Raji (cell line): ENCODE measurements at regions not wholly inside any gene's neighbourhood (a gene's known extent, or its start where the extent isn't known, plus 50 kb on each side); places are given as distances from the start of the nearest gene placed in this dataset.

Experiments used
- POLR2A ChIP-seq: IDR thresholded peaks from 2 replicates; pipeline ENCODE4 v1.6.1; 2011; ENCODE audit warnings: low read depth, low read length, control low read depth; ENCODE audit not compliant: insufficient read depth

DNA sequence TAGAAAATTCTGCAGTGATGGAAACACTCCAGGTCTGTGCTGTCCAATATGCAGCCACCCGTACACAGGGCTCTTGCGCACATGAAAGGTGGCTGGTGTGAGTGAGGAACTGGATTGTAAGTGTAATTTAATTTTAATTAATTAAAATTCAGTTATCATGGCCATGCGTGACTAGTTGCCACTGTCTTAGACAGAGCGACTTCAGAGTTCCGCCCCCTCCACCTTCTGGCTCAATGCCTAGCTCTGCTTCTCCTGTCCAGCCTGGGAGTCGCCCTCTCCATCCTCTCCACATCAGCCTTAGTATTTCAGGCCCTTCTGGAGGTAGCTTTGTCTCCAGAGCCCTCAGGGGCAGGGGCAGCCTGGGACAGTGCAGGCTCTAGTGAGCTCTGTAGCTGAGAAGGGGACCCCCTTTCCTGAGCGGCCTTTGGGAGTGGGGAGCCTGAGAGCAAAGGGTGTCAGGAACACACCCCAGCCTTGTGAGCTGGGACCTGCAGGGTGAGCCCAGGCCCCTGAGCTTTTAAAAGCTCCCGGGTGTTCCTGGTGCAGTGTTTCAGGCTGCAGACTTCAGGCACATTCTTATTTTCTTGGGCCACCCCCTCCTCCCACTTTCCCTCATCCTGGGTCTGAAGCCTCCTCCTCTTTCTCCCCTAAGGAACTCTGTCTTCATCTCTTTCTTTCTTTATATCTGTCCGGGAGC lies 99.4 kb downstream of the IRF8 start:
- TF ChIP-seq POLR2A: no peak

DNA sequence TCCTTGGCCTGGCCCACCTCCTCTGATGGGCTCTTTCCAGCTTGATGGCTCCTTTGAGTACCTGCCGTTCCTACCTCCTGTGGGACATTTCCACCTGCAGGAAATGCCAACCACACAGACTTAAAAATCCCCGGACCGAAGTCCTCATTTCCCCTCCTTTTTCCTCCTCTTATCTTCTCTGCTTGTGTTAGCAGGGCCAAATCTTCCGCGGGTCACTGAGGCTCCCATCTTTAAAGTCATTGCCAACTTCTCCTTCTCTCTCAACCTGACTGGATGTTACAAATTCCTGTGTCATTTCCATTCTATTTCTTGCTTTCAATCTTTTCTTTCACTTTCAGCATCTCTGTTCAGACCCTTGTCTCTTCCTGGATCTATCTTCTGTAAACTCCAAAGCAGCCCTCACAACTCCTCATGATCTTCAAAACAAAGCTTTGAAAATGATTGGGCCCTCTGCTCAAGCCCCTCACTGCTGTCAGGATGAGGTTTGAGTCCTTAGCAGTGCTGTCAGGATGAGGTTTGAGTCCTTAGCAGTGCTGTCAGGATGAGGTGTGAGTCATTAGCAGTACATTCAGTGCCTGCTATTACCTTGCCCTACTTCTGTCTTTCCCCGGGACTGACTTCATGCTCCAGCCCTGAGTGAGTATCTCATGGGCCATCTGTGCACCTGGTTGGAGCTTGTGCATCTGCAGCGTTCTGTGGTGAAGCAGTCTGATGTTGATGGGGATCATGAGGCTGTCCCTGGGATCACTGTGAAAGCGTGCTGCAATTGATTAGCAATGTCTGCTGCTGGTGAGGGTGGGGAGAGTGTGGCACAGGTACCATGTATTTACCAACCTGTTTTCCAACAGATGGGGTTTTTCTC lies 100.1 kb downstream of the IRF8 start:
- no peak for TF ChIP-seq POLR2A

DNA sequence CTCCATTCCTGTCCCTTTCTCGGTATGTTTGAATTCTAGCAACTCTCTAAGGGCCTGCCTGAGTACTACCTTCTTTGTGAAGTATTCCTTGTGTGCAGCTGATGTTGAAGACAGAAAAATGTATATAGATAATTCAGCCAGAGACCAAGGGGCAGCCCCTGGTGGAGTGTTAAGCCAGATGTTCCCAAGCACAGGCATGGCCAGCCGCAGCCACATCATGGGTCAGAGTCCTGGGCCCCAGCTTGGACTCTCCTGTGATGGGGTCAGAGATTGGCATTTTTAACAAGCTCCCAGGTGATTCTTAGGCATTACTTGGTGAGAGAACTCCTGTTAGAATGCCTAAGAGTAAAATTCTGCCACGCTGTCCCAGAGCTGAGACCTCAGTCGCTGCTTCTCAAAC lies 100.8 kb downstream of the IRF8 start:
- TF ChIP-seq POLR2A: no peak

DNA sequence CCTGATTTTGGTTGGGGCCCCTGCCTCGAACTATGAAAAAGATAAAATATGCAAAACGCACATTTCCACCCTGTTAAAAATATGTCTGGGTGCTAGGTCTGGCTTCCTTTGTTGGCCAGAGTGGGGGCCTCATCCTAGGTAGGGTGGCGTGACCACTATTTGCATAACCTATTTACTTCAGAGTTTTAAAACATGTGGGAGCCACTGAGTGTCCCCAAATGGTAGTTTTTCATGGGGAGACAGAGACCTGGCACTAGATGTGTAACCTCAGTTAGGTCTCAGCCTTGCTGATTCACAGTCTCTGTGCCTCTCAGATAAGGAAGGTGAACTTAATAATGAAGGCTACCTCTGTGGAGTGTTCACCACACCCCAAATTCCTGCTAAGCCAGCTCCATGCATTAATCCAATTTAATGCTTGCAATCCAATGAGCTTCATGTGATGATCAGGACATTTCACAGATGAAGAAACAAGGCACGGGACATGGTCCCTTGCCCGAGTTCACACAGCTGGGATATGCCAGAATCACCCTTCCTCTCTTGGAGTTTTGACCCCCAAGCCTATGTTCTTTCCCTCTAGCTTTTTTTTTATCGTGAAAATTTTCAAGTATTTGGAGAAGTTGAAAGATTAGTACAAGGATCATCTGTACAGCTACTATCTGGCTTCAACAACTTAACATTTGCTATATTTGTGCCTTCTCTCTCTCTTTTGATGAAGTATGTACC lies 103.4 kb downstream of the IRF8 start:
- TF ChIP-seq POLR2A: peak; percentile 48; the same call in 1 of the 2 replicates

DNA sequence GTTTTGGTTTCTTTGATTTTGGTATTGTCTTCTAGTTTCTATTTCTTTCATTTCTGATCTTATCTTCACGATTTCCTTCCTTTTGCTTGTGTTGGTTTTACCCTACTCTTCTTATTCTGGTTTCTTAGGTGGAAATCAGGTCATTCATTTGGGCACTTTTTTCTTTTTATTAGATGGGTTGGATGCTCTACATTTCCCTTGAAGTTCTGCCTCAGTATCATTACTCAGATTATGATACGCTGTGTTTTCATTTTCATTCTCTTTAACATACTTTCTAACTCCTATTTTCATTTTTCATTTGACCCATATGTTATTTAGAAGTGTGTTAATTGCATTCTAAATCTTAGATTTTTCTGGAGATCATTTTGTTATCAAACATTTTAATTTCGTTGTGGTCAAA lies 108.6 kb downstream of the IRF8 start:
- no peak for TF ChIP-seq POLR2A

DNA sequence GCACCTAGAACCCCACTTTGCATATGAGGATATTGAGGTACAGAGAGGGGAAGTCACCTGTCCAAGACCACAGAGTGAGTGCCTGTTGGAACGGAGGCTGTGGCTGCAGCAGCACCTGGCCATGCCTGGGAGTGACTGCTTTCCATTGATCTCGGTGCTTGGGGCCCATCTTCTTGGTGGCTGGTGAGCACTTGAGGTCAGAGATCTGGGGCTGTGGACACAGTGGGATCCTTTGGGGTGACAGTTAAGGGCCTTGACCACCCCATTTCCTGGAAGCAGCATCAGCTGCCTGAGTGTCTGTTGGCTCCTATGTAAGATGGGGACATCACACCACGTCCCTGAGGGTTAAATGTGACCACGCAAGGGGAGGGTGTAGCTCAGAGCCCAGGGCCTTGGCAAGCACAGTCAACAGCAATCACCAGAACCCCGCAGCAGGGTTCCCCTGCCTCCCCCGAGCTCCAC lies 111.7 kb downstream of the IRF8 start:
- TF ChIP-seq POLR2A: no peak

DNA sequence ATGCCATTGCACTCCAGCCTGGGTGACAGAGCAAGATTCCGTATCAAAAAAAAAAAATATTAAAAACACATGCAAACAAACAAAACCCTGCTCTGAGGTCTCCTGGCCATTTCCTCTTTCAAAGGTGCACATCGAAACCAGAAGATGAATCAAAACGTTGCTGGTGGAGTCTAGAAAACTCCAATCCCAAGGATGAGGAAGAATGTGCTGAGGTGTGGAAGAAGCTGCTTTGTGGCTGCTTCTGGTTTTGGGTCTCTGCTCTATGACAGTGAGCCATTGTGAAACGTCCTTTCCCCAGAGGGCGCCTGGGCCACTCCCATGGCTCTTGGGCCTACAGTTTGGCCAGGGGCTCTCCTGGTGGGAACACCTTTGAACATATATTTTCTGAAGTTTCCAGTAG lies 112.6 kb downstream of the IRF8 start:
- TF ChIP-seq POLR2A: no peak

DNA sequence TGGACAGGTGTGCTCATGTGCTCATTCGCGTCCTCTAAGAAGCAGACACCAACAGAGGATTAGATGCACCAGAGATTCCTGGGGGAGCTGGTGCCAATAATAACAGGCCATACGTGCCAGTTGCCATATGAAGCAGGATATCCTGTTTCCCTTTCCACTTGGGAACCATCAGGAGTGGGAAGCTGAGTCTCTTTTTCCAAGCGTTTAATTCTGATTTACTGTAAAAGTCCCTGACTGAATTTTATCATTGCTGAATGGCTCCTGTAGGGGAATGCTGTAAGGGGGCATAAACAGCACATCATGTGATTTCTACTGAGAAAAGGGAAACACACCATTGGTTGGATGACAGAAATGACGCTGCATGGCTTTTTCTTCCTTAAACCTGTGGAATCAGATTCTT lies 113.3 kb downstream of the IRF8 start:
- no peak for TF ChIP-seq POLR2A

DNA sequence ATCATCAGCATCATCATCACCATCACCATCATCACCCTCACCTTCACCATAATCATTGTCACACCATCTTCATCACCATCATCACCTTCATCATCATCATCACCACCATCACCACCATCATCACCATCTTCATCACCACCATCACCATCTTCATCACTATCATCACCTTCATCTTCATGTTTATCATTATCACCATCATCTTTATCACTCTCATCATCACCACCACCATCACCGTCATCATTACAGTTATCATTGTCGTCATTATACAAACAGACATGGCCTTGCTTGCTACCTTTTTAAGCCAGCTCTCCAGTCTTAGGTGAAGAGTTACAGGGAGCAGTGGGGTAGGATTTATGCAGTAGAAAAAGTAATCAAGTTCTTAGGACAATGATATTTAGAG lies 114.9 kb downstream of the IRF8 start:
- TF ChIP-seq POLR2A: no peak

DNA sequence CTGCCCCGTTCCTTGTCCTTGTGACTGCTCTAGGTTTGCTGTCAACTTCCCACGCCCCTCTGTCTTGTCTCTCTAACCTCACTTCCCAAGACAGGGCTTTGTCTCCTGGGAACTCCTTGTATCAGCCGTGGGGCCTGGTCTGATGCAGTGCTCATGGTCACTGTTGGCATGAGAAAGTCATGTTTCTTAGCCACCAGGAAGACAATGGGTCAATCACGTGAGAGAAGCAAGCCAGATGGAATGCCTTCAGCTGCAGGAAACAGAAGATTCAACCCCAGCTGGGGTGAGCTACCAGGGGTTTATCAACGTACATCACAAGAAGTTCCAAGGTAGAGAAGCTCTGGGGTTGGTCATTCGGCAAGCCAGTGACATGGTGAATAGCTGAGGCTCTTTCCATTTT lies 116.6 kb downstream of the IRF8 start:
- TF ChIP-seq POLR2A: no peak

DNA sequence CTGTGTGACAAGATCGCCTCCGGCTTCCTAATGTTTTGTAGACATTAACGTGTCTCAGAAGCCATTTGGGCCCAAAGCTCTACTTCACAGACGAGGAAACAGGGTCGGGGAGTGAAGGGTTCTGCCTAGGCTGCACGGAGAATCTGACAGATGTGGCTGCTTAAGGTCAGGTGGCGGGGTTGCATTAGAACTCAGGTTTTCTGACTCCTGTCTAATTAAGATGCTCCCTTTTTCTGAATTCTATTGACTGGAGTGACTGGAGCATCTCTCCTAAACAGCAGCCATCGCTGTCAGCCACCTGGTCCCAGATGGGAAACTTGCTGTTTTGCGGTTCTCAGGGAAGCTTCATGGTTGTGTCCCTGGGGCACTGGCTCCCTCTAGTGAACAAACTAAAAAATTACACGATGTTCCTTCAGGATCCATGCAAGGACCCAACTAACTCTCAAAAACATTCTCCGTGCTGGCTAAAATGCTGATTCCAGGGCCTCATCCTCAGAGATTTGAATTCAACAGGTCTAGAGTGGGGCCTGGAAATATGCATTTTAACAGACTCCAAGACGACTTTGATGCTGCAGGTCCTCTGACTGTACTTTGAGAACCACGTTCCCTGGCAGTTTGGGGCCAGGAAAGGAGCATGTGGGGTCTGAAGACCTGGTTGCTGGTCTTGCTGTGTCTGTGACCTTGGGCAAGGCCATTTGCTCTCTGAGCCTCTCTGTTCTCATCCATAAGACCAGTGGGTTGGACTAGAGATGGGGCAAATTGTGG lies 117.4 kb downstream of the IRF8 start:
- TF ChIP-seq POLR2A: no peak

DNA sequence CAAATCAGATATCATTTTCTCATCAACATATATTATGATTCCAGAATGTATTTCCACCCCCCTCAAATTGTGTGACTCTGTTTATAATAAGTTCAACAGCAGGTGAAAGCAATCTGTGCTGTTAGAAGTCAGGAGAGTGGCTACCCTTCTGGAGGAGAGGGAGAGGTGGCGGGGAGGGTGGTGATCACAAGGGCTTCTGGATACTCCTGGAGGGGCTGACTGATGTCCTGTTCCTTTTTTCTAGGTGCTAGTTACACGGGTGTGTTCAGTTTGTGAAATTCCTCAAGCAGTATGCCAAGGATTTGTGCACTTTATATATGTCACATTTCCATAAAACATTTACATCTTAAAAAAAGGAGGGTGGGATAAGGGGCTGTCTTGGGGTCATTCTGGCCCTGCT lies 119.1 kb downstream of the IRF8 start:
- TF ChIP-seq POLR2A: no peak

DNA sequence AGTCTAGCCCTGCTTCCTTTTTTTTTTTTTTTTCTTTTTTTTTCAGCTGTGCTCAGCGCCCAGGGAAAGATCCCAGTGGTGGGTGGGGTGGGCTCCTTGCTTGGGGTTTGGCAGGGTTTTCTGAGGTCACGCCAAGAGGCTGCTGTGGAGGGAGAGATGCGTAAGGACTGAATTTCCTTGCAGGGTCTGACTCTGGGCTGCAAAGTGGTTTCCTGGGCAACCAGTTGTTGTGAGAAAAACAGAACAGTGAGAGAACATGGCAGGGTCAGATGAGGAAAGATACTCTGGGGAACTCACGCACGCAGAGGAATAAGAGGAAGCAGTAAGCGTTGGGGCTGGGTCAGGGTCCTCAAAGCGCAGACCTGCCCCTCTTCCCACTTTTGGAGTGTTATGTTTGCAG lies 119.5 kb downstream of the IRF8 start:
- no peak for TF ChIP-seq POLR2A

DNA sequence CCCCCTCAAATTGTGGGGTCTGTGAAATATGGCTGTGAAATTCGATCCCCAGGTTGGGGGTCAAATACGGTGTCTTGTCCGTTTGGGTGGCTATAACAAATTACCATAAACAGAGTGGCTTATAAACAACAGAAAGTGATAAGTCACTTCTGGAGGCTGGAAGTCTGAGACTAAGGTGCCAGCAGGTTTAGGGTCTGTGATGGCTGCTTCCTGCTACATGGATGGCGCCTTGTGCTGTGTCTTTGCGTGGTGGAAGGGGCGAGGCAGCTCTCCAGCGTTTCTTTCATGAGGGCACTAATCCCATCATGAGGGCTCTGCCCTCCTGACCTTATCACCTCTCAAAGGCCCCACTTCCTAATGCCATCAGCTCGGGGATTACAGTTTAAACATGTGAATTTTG lies 120.0 kb downstream of the IRF8 start:
- TF ChIP-seq POLR2A: no peak
